Colonic mucosa (tissue), 4 donors: ENCODE measurements at regions not wholly inside any gene's neighbourhood (a gene's known extent, or its start where the extent isn't known, plus 50 kb on each side); places are given as distances from the start of the nearest gene placed in this dataset.

ENCODE experiments used
- DNase-seq: peaks from one replicate; pipeline ENCODE4 v3.0.0-alpha.2; 2020
- H3K27ac ChIP-seq: fragments of 200-600 bp; one replicate; pipeline ENCODE4 v1.8.0; 2021
- H3K27me3 ChIP-seq: fragments of 200-600 bp; one replicate; pipeline ENCODE4 v1.8.0; 2021
- H3K36me3 ChIP-seq: fragments of 200-600 bp; one replicate; pipeline ENCODE4 v1.8.0; 2021
- H3K4me1 ChIP-seq: fragments of 200-600 bp; one replicate; pipeline ENCODE4 v1.8.0; 2021; ENCODE audit warnings: mild to moderate bottlenecking
- H3K4me3 ChIP-seq: fragments of 200-600 bp; one replicate; pipeline ENCODE4 v1.8.0; 2021
- H3K9ac ChIP-seq, 2 donors: one replicate each; pipeline ENCODE4 v1.7.0; 2013; ENCODE audit warnings: control low read depth in 2 of 2, low read depth in 2 of 2, low read length in 2 of 2
- H3K9me3 ChIP-seq: fragments of 200-600 bp; one replicate; pipeline ENCODE4 v1.8.0; 2021
- CTCF ChIP-seq: fragments of 200-600 bp; IDR thresholded peaks from one replicate; pipeline ENCODE4 v1.8.0; 2022; ENCODE audit warnings: antibody characterized with exemption, mild to moderate bottlenecking
- intact Hi-C: fragments of 100-400 bp; cut with DNase I; formaldehyde crosslinking; loops from one replicate; pipeline ENCODE4 v1.14.1; 2022
- donor health status: healthy.
- donor health status: DM: no; HTN: no; CAD: no.
- donor health status: DM: no; HTN: no; CAD: no.

DNA sequence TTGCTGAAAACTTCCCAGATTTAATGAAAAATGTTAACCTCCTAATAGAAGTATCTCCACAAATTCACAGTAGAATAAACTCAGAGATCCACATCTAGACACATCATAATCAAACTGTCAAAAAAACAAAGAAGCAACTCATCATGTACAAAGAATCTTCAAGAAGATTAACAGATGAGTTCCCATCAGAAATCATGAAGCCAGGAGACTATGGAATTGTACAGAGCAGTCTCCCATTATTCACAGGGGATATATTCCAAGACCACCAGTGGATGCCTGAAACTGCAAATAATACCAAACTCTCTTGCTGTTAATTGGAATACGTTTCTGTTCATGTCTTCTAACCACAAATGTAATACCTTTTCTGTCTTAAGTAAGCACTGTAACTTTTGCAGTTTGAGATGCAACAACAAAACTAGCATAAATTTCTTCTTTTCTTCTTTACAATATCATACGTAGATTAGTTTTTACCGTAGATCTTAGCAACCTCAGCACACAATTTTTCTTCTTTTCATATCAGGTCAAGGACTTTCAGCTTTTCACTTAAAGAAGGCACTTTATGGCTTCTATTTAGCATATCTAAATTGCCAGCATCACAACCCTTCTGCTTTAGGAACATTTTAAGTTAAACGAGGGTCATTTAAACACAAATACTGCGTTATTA lies 70.3 kb upstream of the MIR17HG start:
- no peaks in the 10 kb centered on the region for H3K9me3 ChIP-seq
- no peaks in the 10 kb centered on the region for H3K36me3 ChIP-seq
- no peak overlapping the region for H3K9ac ChIP-seq
- no peaks in the 10 kb centered on the region for H3K27me3 ChIP-seq
- intact Hi-C loops, result no loop called here
- DNase-seq, result no peak
- H3K4me3 ChIP-seq, result no peak overlapping the region
- H3K4me1 ChIP-seq, result no peaks in the 10 kb centered on the region
- H3K27ac ChIP-seq, result no peak overlapping the region
- no peak for TF ChIP-seq CTCF

DNA sequence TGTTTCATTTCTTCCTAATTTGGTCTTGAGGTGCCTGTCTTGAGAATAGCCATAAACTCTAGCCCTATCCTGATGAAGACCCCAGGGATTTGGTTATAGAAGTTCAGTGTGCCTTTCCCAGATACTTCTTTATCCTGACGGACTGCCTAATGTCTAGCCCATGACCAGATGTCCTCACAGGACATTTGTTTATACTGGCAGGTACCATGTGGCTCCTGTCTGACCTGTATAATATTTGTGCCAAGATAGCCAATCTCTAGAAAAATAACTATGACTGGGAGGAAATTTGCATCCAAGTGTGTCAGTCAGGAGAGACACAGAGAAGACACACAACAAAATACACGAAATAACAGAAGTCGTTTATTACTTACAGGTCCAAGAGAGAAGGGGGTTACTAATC lies 69.2 kb upstream of the MIR17HG start:
- Histone ChIP-seq H3K27me3 (no peaks in the 10 kb centered on the region), H3K36me3 (no peaks in the 10 kb centered on the region), H3K4me1 (no peaks in the 10 kb centered on the region), H3K4me3 (no peak overlapping the region), H3K9me3 (no peaks in the 10 kb centered on the region), H3K9ac (no peak overlapping the region), H3K27ac (no peak overlapping the region)
- intact Hi-C loops, result no loop called here
- TF ChIP-seq CTCF, result no peak
- no peak for DNase-seq

DNA sequence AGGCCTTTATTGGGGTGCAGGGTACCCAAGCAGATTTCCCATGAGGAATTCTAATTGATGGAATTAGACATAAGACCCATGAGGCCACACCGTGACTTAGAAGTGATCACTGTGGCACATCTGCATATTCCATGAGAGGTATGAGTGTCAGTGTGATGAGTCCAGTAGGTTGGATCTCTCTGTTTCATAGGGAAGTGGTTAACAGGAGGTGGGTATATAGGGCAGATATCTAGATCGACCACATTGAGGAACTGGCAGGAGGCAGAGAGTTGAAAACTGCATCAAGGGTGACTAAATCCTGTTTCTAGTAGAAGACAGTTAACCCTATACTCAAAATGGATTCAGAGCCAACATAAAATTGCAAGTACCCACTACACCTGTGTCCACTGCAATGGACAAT lies 68.6 kb upstream of the MIR17HG start:
- Histone ChIP-seq H3K27ac (no peak overlapping the region), H3K9me3 (no peaks in the 10 kb centered on the region), H3K36me3 (no peaks in the 10 kb centered on the region), H3K27me3 (no peaks in the 10 kb centered on the region), H3K4me1 (no peaks in the 10 kb centered on the region), H3K9ac (no peak overlapping the region), H3K4me3 (no peak overlapping the region)
- TF ChIP-seq CTCF, result no peak
- DNase-seq, result no peak
- intact Hi-C loops, result no loop called here

GRCh38 chr13:91280801-91281200 lies 66.7 kb upstream of the MIR17HG start:
- Histone ChIP-seq H3K9ac (no peak overlapping the region), H3K27me3 (no peaks in the 10 kb centered on the region), H3K4me3 (no peak overlapping the region), H3K4me1 (no peaks in the 10 kb centered on the region), H3K36me3 (no peaks in the 10 kb centered on the region), H3K9me3 (no peaks in the 10 kb centered on the region), H3K27ac (no peak overlapping the region)
- no peak for TF ChIP-seq CTCF
- no peak for DNase-seq
- intact Hi-C loops, result no loop called here

GRCh38 chr13:91284335-91284734 lies 63.2 kb upstream of the MIR17HG start:
- no peak for DNase-seq
- H3K27me3 ChIP-seq, result no peaks in the 10 kb centered on the region
- H3K4me1 ChIP-seq, result no peaks in the 10 kb centered on the region
- no peak for TF ChIP-seq CTCF
- no peak overlapping the region for H3K9ac ChIP-seq
- H3K9me3 ChIP-seq, result no peaks in the 10 kb centered on the region
- H3K36me3 ChIP-seq, result no peaks in the 10 kb centered on the region
- no peak overlapping the region for H3K27ac ChIP-seq
- no peak overlapping the region for H3K4me3 ChIP-seq
- intact Hi-C loops, result no loop called here
